Osteoblast (primary cell): ENCODE measurements at regions not wholly inside any gene's neighbourhood (a gene's known extent, or its start where the extent isn't known, plus 50 kb on each side); places are given as distances from the start of the nearest gene placed in this dataset.

Source experiments
- DNase-seq: peaks from one replicate; pipeline ENCODE4 v3.0.0; 2011; ENCODE audit warnings: low spot score, mixed read lengths; ENCODE audit not compliant: insufficient read length; ENCODE audit errors: missing footprints
- H2AFZ ChIP-seq: 2 replicates; pipeline ENCODE4 v1.6.0; 2011; ENCODE audit warnings: mild to moderate bottlenecking, low read length
- H3K27ac ChIP-seq: 2 replicates; pipeline ENCODE4 v1.5.1; 2011; ENCODE audit warnings: mild to moderate bottlenecking, low read depth, low read length, moderate library complexity
- H3K27me3 ChIP-seq: 2 replicates; pipeline ENCODE4 v1.6.0; 2012; ENCODE audit warnings: mild to moderate bottlenecking, control low read depth, inconsistent platforms, low read length, moderate library complexity; ENCODE audit not compliant: insufficient read depth
- H3K36me3 ChIP-seq: 2 replicates; pipeline ENCODE4 v1.5.1; 2011; ENCODE audit warnings: mild to moderate bottlenecking, low read length, control low read depth, moderate library complexity; ENCODE audit not compliant: insufficient read depth
- H3K4me1 ChIP-seq: 2 replicates; pipeline ENCODE4 v1.5.1; 2011; ENCODE audit warnings: mild to moderate bottlenecking, low read length, control low read depth, moderate library complexity; ENCODE audit not compliant: insufficient read depth
- H3K4me2 ChIP-seq: 2 replicates; pipeline ENCODE4 v1.6.0; 2011; ENCODE audit warnings: mild to moderate bottlenecking, low read length; ENCODE audit not compliant: insufficient read depth
- H3K4me3 ChIP-seq: fragments of 200-600 bp; sonication (generic); 3 replicates; pipeline ENCODE4 v1.5.1; 2012; ENCODE audit warnings: mild to moderate bottlenecking, low read length, inconsistent platforms; ENCODE audit not compliant: insufficient read depth
- H3K79me2 ChIP-seq: 2 replicates; pipeline ENCODE4 v1.6.0; 2012; ENCODE audit warnings: mild to moderate bottlenecking, low read length, control low read depth, inconsistent platforms; ENCODE audit not compliant: insufficient read depth
- H3K9me3 ChIP-seq: 2 replicates; pipeline ENCODE4 v1.5.1; 2011; ENCODE audit warnings: low read depth, low read length, control low read depth
- H4K20me1 ChIP-seq: 2 replicates; pipeline ENCODE4 v1.6.0; 2012; ENCODE audit warnings: mild to moderate bottlenecking, low read length, control low read depth; ENCODE audit not compliant: insufficient read depth
- TF ChIP-seq, protein P1 (sequence below): IDR thresholded peaks from 2 replicates; pipeline ENCODE4 v1.5.1; 2011; ENCODE audit warnings: mild to moderate bottlenecking, low read depth, low read length, moderate library complexity; ENCODE audit errors: extremely low read depth

DNA sequence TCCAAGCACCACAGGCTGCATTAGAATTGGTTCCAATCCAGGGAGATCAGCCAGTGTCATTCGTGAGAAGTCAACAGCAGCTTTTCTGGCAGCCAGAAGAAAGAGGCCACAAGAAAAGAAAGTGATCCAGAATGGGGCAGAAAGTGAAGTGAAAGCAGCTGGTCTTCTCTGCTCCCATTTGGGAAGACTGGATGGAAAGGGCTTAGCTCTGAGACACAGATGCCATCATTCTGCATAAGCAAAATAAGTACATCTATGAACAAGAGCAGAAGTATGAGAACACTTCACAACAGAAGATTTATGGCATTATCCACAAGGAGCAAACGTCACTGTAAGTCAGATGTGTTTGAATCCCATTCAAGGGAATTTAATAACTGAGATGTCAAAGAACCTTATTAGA lies 326.5 kb upstream of the ESRRG start:
- TF ChIP-seq, protein P1, sequence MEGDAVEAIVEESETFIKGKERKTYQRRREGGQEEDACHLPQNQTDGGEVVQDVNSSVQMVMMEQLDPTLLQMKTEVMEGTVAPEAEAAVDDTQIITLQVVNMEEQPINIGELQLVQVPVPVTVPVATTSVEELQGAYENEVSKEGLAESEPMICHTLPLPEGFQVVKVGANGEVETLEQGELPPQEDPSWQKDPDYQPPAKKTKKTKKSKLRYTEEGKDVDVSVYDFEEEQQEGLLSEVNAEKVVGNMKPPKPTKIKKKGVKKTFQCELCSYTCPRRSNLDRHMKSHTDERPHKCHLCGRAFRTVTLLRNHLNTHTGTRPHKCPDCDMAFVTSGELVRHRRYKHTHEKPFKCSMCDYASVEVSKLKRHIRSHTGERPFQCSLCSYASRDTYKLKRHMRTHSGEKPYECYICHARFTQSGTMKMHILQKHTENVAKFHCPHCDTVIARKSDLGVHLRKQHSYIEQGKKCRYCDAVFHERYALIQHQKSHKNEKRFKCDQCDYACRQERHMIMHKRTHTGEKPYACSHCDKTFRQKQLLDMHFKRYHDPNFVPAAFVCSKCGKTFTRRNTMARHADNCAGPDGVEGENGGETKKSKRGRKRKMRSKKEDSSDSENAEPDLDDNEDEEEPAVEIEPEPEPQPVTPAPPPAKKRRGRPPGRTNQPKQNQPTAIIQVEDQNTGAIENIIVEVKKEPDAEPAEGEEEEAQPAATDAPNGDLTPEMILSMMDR = no peak
- H2AFZ ChIP-seq = no peak overlapping the region
- H3K27me3 ChIP-seq = no peaks in the 10 kb centered on the region
- H3K27ac ChIP-seq = no peak overlapping the region
- H3K79me2 ChIP-seq = no peaks in the 10 kb centered on the region
- no peaks in the 10 kb centered on the region for H3K9me3 ChIP-seq
- no peak for DNase-seq
- no peaks in the 10 kb centered on the region for H3K4me1 ChIP-seq
- H4K20me1 ChIP-seq = no peaks in the 10 kb centered on the region
- no peak overlapping the region for H3K4me2 ChIP-seq
- H3K4me3 ChIP-seq = no peak overlapping the region
- H3K36me3 ChIP-seq = no peaks in the 10 kb centered on the region

- no peak overlapping the region for H3K4me3 ChIP-seq
- H3K36me3 ChIP-seq = no peaks in the 10 kb centered on the region
- H3K79me2 ChIP-seq = no peaks in the 10 kb centered on the region
- H3K4me1 ChIP-seq = no peaks in the 10 kb centered on the region
- H3K27ac ChIP-seq = no peak overlapping the region
- no peaks in the 10 kb centered on the region for H3K27me3 ChIP-seq
- H2AFZ ChIP-seq = no peak overlapping the region
- H3K4me2 ChIP-seq = no peak overlapping the region
- no peaks in the 10 kb centered on the region for H3K9me3 ChIP-seq
- TF ChIP-seq, protein P1 = no peak
- no peak for DNase-seq
- no peaks in the 10 kb centered on the region for H4K20me1 ChIP-seq
These were observed 325.9 kb upstream of the ESRRG start for GRCh38 chr1:217049081-217049480.

DNA sequence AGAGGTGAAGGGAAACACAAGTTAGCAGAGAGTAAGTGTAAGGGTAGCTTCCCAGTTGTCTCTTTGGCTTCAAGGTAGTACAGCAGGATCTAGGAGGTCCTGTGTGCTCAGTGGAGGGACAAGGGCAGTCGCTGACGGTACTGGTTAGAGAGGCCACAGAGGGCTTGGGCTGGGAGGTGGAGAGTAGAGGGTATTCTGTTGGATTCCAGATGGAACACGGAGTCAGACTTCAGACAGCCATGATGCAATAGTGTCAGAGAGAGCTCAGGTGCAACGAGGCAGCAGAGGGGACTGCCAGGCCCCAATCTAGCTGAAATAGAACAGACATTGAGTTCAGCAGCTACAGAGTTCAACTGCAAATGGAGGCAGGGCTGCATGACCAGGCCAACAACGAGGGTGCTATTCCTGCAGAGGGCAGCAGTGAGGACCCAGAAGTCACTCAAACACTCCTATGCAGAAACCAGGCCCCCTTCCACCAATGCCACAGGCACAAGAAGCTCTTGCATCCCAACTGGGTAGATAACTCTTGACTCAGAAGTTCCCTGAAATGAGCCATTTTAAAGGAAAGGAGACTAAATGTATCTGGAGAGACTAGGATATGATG lies 325.0 kb upstream of the ESRRG start:
- Histone ChIP-seq H3K4me1 (no peaks in the 10 kb centered on the region), H2AFZ (no peak overlapping the region), H3K9me3 (no peaks in the 10 kb centered on the region), H3K27me3 (no peaks in the 10 kb centered on the region), H3K36me3 (no peaks in the 10 kb centered on the region), H3K79me2 (no peaks in the 10 kb centered on the region), H3K27ac (no peak overlapping the region), H4K20me1 (no peaks in the 10 kb centered on the region), H3K4me2 (no peak overlapping the region), H3K4me3 (no peak overlapping the region)
- no peak for DNase-seq
- TF ChIP-seq, protein P1 = no peak

GRCh38 chr1:217040711-217041455 lies 317.7 kb upstream of the ESRRG start:
- Histone ChIP-seq H3K4me1 (no peaks in the 10 kb centered on the region), H3K9me3 (no peaks in the 10 kb centered on the region), H4K20me1 (no peaks in the 10 kb centered on the region), H2AFZ (no peak overlapping the region), H3K27me3 (no peaks in the 10 kb centered on the region), H3K36me3 (no peaks in the 10 kb centered on the region), H3K4me2 (no peak overlapping the region), H3K27ac (no peak overlapping the region), H3K79me2 (no peaks in the 10 kb centered on the region), H3K4me3 (no peak overlapping the region)
- TF ChIP-seq, protein P1 = no peak
- DNase-seq = no peak
